SJCRH30 (cell line): ENCODE measurements at regions not wholly inside any gene's neighbourhood (a gene's known extent, or its start where the extent isn't known, plus 50 kb on each side); places are given as distances from the start of the nearest gene placed in this dataset.
A peak's percentile ranks its signal among the peaks of the same experiment; 100 is the strongest.

Experiments
- DNase-seq, 2 experiments: peaks; one replicate each; pipeline ENCODE4 v3.0.0-alpha.2; 2015 to 2020
- H3K27ac ChIP-seq: fragments of 250-450 bp; sonication (Bioruptor Pico); 2 replicates; pipeline ENCODE4 v1.5.1; 2020; ENCODE audit warnings: mild to moderate bottlenecking, moderate library complexity
- H3K27me3 ChIP-seq: fragments of 250-450 bp; sonication (Bioruptor Pico); 2 replicates; pipeline ENCODE4 v1.5.1; 2020; ENCODE audit warnings: mild to moderate bottlenecking, moderate library complexity
- H3K36me3 ChIP-seq: fragments of 250-450 bp; sonication (Bioruptor Pico); 2 replicates; pipeline ENCODE4 v1.5.1; 2020; ENCODE audit warnings: mild to moderate bottlenecking, moderate library complexity
- H3K4me1 ChIP-seq: fragments of 250-450 bp; sonication (Bioruptor Pico); 2 replicates; pipeline ENCODE4 v1.5.1; 2020; ENCODE audit warnings: mild to moderate bottlenecking, moderate library complexity
- H3K4me3 ChIP-seq: fragments of 250-450 bp; sonication (Bioruptor Pico); 2 replicates; pipeline ENCODE4 v1.5.1; 2020; ENCODE audit warnings: mild to moderate bottlenecking, moderate library complexity
- H3K9me3 ChIP-seq: fragments of 250-450 bp; sonication (Bioruptor Pico); replicated peaks from 2 replicates; pipeline ENCODE4 v1.5.1; 2020; ENCODE audit warnings: mild to moderate bottlenecking, moderate library complexity

GRCh38 chr5:117973785-117974184 lies 1014.6 kb downstream of the DTWD2 start:
- no peaks in the 10 kb centered on the region for H3K9me3 ChIP-seq
- H3K4me3 ChIP-seq: no peak overlapping the region
- DNase-seq: no peak
- no peaks in the 10 kb centered on the region for H3K4me1 ChIP-seq
- no peaks in the 10 kb centered on the region for H3K36me3 ChIP-seq
- no peaks in the 10 kb centered on the region for H3K27me3 ChIP-seq
- H3K27ac ChIP-seq: no peak overlapping the region

GRCh38 chr5:117955831-117956230 lies 1032.5 kb downstream of the DTWD2 start:
- no peaks in the 10 kb centered on the region; the same call in 1 of the 2 replicates for H3K27me3 ChIP-seq
- H3K4me3 ChIP-seq: no peak overlapping the region
- H3K27ac ChIP-seq: no peak overlapping the region
- DNase-seq: no peak
- H3K4me1 ChIP-seq: no peaks in the 10 kb centered on the region
- no peaks in the 10 kb centered on the region for H3K36me3 ChIP-seq
- no peaks in the 10 kb centered on the region for H3K9me3 ChIP-seq

- Histone ChIP-seq H3K4me3 (no peak overlapping the region), H3K27me3 (no peaks in the 10 kb centered on the region; the same call in 1 of the 2 replicates), H3K36me3 (no peaks in the 10 kb centered on the region), H3K9me3 (no peaks in the 10 kb centered on the region), H3K27ac (no peak overlapping the region), H3K4me1 (no peaks in the 10 kb centered on the region)
- no peak for DNase-seq
Measured at GRCh38 chr5:117954331-117954730, 1034.0 kb downstream of the DTWD2 start.

- H3K27me3 ChIP-seq: no peaks in the 10 kb centered on the region; the same call in 1 of the 2 replicates
Measured at GRCh38 chr5:117953272-117953671, 1035.1 kb downstream of the DTWD2 start.

GRCh38 chr5:117947836-117948235 lies 1040.5 kb downstream of the DTWD2 start:
- Histone ChIP-seq H3K27ac (no peak overlapping the region), H3K9me3 (no peaks in the 10 kb centered on the region), H3K4me3 (no peak overlapping the region), H3K36me3 (no peaks in the 10 kb centered on the region), H3K27me3 (no peaks in the 10 kb centered on the region; the same call in 1 of the 2 replicates), H3K4me1 (no peaks in the 10 kb centered on the region)
- no peak for DNase-seq

More at GRCh38 chr5:117953272-117953671, 1035.1 kb downstream of the DTWD2 start:
- Histone ChIP-seq H3K9me3 (no peaks in the 10 kb centered on the region), H3K4me1 (no peaks in the 10 kb centered on the region), H3K27ac (no peak overlapping the region), H3K36me3 (no peaks in the 10 kb centered on the region), H3K4me3 (no peak overlapping the region)
- no peak for DNase-seq

GRCh38 chr5:117947121-117947520 lies 1041.2 kb downstream of the DTWD2 start:
- Histone ChIP-seq H3K27me3 (no peaks in the 10 kb centered on the region; the same call in 1 of the 2 replicates), H3K4me1 (no peaks in the 10 kb centered on the region), H3K4me3 (no peak overlapping the region), H3K27ac (no peak overlapping the region), H3K36me3 (no peaks in the 10 kb centered on the region), H3K9me3 (no peaks in the 10 kb centered on the region)
- no peak for DNase-seq

- Histone ChIP-seq H3K36me3 (no peaks in the 10 kb centered on the region), H3K27ac (no peak overlapping the region), H3K9me3 (no peaks in the 10 kb centered on the region), H3K27me3 (no peaks in the 10 kb centered on the region), H3K4me3 (no peak overlapping the region), H3K4me1 (no peaks in the 10 kb centered on the region)
- DNase-seq: no peak
Measured at GRCh38 chr5:117945258-117945657, 1043.1 kb downstream of the DTWD2 start.

- Histone ChIP-seq H3K4me3 (no peak overlapping the region), H3K36me3 (no peaks in the 10 kb centered on the region), H3K9me3 (0 out of 2 replicates have a peak, but pooled peaks cover 4% of the 10 kb centered on the region), H3K27me3 (no peaks in the 10 kb centered on the region), H3K27ac (no peak overlapping the region), H3K4me1 (no peaks in the 10 kb centered on the region)
- no peak for DNase-seq
Measured at GRCh38 chr5:117943541-117943940, 1044.8 kb downstream of the DTWD2 start.

GRCh38 chr5:117942861-117943519 lies 1045.4 kb downstream of the DTWD2 start:
- Histone ChIP-seq H3K36me3 (no peaks in the 10 kb centered on the region), H3K27me3 (no peaks in the 10 kb centered on the region), H3K27ac (no peak overlapping the region), H3K4me1 (no peaks in the 10 kb centered on the region), H3K4me3 (no peak overlapping the region), H3K9me3 (0 out of 2 replicates have a peak, but pooled peaks cover 4% of the 10 kb centered on the region)
- no peak for DNase-seq

GRCh38 chr5:117893211-117893610 lies 1095.1 kb downstream of the DTWD2 start:
- Histone ChIP-seq H3K27me3 (no peaks in the 10 kb centered on the region), H3K4me1 (peaks cover 19% of the 10 kb centered on the region), H3K36me3 (no peaks in the 10 kb centered on the region), H3K4me3 (no peak overlapping the region), H3K27ac (peak overlapping the region; percentile 53), H3K9me3 (no peaks in the 10 kb centered on the region)
- DNase-seq: peak in 1 of 2 experiments; percentile 34

GRCh38 chr5:117892360-117892759 lies 1096.0 kb downstream of the DTWD2 start:
- no peaks in the 10 kb centered on the region for H3K9me3 ChIP-seq
- H3K36me3 ChIP-seq: no peaks in the 10 kb centered on the region
- H3K27me3 ChIP-seq: no peaks in the 10 kb centered on the region
- peaks cover 19% of the 10 kb centered on the region for H3K4me1 ChIP-seq
- H3K4me3 ChIP-seq: no peak overlapping the region
- H3K27ac ChIP-seq: no peak overlapping the region
- DNase-seq: no peak

GRCh38 chr5:117889596-117889995 lies 1098.8 kb downstream of the DTWD2 start:
- no peak for DNase-seq
- Histone ChIP-seq H3K4me3 (no peak overlapping the region), H3K4me1 (peaks cover 19% of the 10 kb centered on the region), H3K27ac (no peak overlapping the region), H3K36me3 (no peaks in the 10 kb centered on the region), H3K9me3 (no peaks in the 10 kb centered on the region), H3K27me3 (no peaks in the 10 kb centered on the region)

GRCh38 chr5:117888688-117889087 lies 1099.7 kb downstream of the DTWD2 start:
- Histone ChIP-seq H3K36me3 (no peaks in the 10 kb centered on the region), H3K9me3 (no peaks in the 10 kb centered on the region), H3K4me1 (peaks cover 13% of the 10 kb centered on the region), H3K27ac (no peak overlapping the region), H3K4me3 (no peak overlapping the region), H3K27me3 (no peaks in the 10 kb centered on the region)
- DNase-seq: no peak

GRCh38 chr5:117881426-117882230 lies 1106.7 kb downstream of the DTWD2 start:
- Histone ChIP-seq H3K4me3 (no peak overlapping the region), H3K36me3 (no peaks in the 10 kb centered on the region), H3K4me1 (0 out of 2 replicates have a peak, but pooled peaks cover 2% of the 10 kb centered on the region)

GRCh38 chr5:117880932-117881331 lies 1107.4 kb downstream of the DTWD2 start:
- 0 out of 2 replicates have a peak, but pooled peaks cover 2% of the 10 kb centered on the region for H3K4me1 ChIP-seq
- no peaks in the 10 kb centered on the region for H3K9me3 ChIP-seq
- DNase-seq: no peak
- H3K4me3 ChIP-seq: no peak overlapping the region
- H3K36me3 ChIP-seq: no peaks in the 10 kb centered on the region
- no peak overlapping the region for H3K27ac ChIP-seq
- H3K27me3 ChIP-seq: no peaks in the 10 kb centered on the region

More at GRCh38 chr5:117881426-117882230, 1106.7 kb downstream of the DTWD2 start:
- H3K9me3 ChIP-seq: no peaks in the 10 kb centered on the region
- no peak for DNase-seq
- no peaks in the 10 kb centered on the region for H3K27me3 ChIP-seq
- no peak overlapping the region for H3K27ac ChIP-seq
